Neural cell (in vitro differentiated cells): ENCODE measurements at regions not wholly inside any gene's neighbourhood (a gene's known extent, or its start where the extent isn't known, plus 50 kb on each side); places are given as distances from the start of the nearest gene placed in this dataset.

Source experiments
- H2AFZ ChIP-seq: fragments of 200-600, 300-800 bp; sonication (generic), shearing (Covaris generic); 2 replicates; pipeline ENCODE4 v1.6.0; 2014; ENCODE audit warnings: low read depth, mild to moderate bottlenecking, antibody characterized with exemption, low read length, moderate library complexity
- H3F3A ChIP-seq: fragments of 200-600 bp; shearing (Covaris generic); 2 replicates; pipeline ENCODE4 v1.6.1; 2016; ENCODE audit warnings: mild to moderate bottlenecking, moderate library complexity, mixed read lengths, antibody characterized with exemption, low read length; ENCODE audit not compliant: insufficient read depth, poor library complexity, severe bottlenecking
- H3K27ac ChIP-seq: fragments of 200-600, 300-800 bp; sonication (generic), shearing (Covaris generic); 2 replicates; pipeline ENCODE4 v1.5.1; 2014; ENCODE audit warnings: mild to moderate bottlenecking, low read length, moderate library complexity
- H3K27me3 ChIP-seq: fragments of 300-800, 200-600 bp; sonication (generic), shearing (Covaris generic); 2 replicates; pipeline ENCODE4 v1.6.0; 2014; ENCODE audit warnings: mild to moderate bottlenecking, low read depth, low read length, moderate library complexity; ENCODE audit not compliant: insufficient read depth
- H3K36me3 ChIP-seq: fragments of 300-800, 200-600 bp; sonication (generic), shearing (Covaris generic); 2 replicates; pipeline ENCODE4 v1.5.1; 2014; ENCODE audit warnings: mild to moderate bottlenecking, antibody characterized with exemption, low read length, moderate library complexity; ENCODE audit not compliant: insufficient read depth
- H3K4me2 ChIP-seq: fragments of 300-800, 200-600 bp; sonication (generic), shearing (Covaris generic); 2 replicates; pipeline ENCODE4 v1.6.0; 2014; ENCODE audit warnings: mild to moderate bottlenecking, low read length
- H3K4me3 ChIP-seq: fragments of 300-800, 200-600 bp; sonication (generic), shearing (Covaris generic); 2 replicates; pipeline ENCODE4 v1.5.1; 2014; ENCODE audit warnings: mild to moderate bottlenecking, low read length, moderate library complexity
- H3K79me2 ChIP-seq: fragments of 200-600 bp; shearing (Covaris generic); replicated peaks from 2 replicates; pipeline ENCODE4 v1.6.0; 2014; ENCODE audit warnings: mild to moderate bottlenecking, low read length, moderate library complexity; ENCODE audit not compliant: insufficient read depth
- H3K9ac ChIP-seq: fragments of 300-800, 200-600 bp; sonication (generic), shearing (Covaris generic); 2 replicates; pipeline ENCODE4 v1.6.1; 2016; ENCODE audit warnings: mild to moderate bottlenecking, low read length, mixed read lengths
- H3K9me2 ChIP-seq: fragments of 200-600 bp; shearing (Covaris generic); 2 replicates; pipeline ENCODE4 v1.6.1; 2016; ENCODE audit warnings: mild to moderate bottlenecking, low read length, mixed read lengths; ENCODE audit not compliant: insufficient read depth
- H3K9me3 ChIP-seq: fragments of 200-600, 300-800 bp; sonication (generic), shearing (Covaris generic); 2 replicates; pipeline ENCODE4 v1.6.1; 2016; ENCODE audit warnings: mild to moderate bottlenecking, mixed run types, low read length, moderate library complexity, mixed read lengths
- H4K20me1 ChIP-seq: fragments of 200-600 bp; shearing (Covaris generic); 2 replicates; pipeline ENCODE4 v1.6.1; 2016; ENCODE audit warnings: mild to moderate bottlenecking, mixed run types; ENCODE audit not compliant: insufficient read depth
- EP300 ChIP-seq: fragments of 450-650 bp; conservative IDR thresholded peaks from 2 replicates; pipeline ENCODE4 v1.6.1; 2014; ENCODE audit warnings: antibody characterized with exemption, mild to moderate bottlenecking, moderate library complexity; ENCODE audit not compliant: poor library complexity, severe bottlenecking
- EZH2 ChIP-seq: fragments of 200-600, 300-800 bp; shearing (Covaris generic), sonication (generic); IDR thresholded peaks from 2 replicates; pipeline ENCODE4 v1.6.1; 2014; ENCODE audit warnings: antibody characterized with exemption, low read length, borderline replicate concordance, mild to moderate bottlenecking; ENCODE audit not compliant: insufficient read depth, poor library complexity, severe bottlenecking
- MXI1 ChIP-seq: fragments of 450-650 bp; conservative IDR thresholded peaks from 2 replicates; pipeline ENCODE4 v1.6.1; 2014; ENCODE audit warnings: antibody characterized with exemption, mild to moderate bottlenecking; ENCODE audit not compliant: poor library complexity, severe bottlenecking
- POLR2AphosphoS5 ChIP-seq: IDR thresholded peaks from 2 replicates; pipeline ENCODE4 v1.6.1; 2012
- RAD21 ChIP-seq: fragments of 450-650 bp; conservative IDR thresholded peaks from 2 replicates; pipeline ENCODE4 v1.6.1; 2014; ENCODE audit warnings: antibody characterized with exemption, mild to moderate bottlenecking, moderate library complexity
- SMC3 ChIP-seq: fragments of 450-650 bp; conservative IDR thresholded peaks from 2 replicates; pipeline ENCODE4 v1.6.1; 2014; ENCODE audit warnings: antibody characterized with exemption, mild to moderate bottlenecking, moderate library complexity; ENCODE audit not compliant: poor library complexity
- TAF1 ChIP-seq: IDR thresholded peaks from 2 replicates; pipeline ENCODE4 v1.6.1; 2012; ENCODE audit warnings: low read depth
- TF ChIP-seq, protein P1 (sequence below): IDR thresholded peaks from 2 replicates; pipeline ENCODE4 v1.6.1; 2012; ENCODE audit warnings: borderline replicate concordance
- TF ChIP-seq, protein P2 (sequence below): fragments of 450-650 bp; IDR thresholded peaks from 2 replicates; pipeline ENCODE4 v1.5.1; 2014; ENCODE audit warnings: antibody characterized with exemption, mild to moderate bottlenecking, moderate library complexity; ENCODE audit not compliant: poor library complexity, severe bottlenecking

DNA sequence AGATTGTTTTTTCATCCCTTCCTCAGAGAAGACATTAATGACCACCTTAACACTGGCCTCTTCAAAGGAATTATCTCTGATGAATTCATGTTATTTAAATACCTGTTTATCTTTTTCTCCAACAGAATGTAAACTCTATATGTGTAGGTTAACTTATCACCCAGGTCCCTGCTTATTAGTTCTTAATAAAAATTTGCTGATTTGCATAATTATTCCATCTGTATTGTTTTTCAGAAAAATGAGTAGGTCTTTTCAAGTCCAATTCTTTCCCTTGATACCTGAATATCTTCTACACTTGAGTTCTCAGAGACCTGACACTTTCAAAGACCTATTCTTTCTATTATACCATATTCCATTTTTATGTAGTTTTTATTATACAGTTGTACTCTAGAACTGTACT, 886.7 kb upstream of the TMPRSS15 start:
- TF ChIP-seq RAD21 (no peak), MXI1 (no peak), POLR2AphosphoS5 (no peak), TAF1 (no peak), SMC3 (no peak), EP300 (no peak), EZH2 (no peak)
- TF ChIP-seq, protein P1, sequence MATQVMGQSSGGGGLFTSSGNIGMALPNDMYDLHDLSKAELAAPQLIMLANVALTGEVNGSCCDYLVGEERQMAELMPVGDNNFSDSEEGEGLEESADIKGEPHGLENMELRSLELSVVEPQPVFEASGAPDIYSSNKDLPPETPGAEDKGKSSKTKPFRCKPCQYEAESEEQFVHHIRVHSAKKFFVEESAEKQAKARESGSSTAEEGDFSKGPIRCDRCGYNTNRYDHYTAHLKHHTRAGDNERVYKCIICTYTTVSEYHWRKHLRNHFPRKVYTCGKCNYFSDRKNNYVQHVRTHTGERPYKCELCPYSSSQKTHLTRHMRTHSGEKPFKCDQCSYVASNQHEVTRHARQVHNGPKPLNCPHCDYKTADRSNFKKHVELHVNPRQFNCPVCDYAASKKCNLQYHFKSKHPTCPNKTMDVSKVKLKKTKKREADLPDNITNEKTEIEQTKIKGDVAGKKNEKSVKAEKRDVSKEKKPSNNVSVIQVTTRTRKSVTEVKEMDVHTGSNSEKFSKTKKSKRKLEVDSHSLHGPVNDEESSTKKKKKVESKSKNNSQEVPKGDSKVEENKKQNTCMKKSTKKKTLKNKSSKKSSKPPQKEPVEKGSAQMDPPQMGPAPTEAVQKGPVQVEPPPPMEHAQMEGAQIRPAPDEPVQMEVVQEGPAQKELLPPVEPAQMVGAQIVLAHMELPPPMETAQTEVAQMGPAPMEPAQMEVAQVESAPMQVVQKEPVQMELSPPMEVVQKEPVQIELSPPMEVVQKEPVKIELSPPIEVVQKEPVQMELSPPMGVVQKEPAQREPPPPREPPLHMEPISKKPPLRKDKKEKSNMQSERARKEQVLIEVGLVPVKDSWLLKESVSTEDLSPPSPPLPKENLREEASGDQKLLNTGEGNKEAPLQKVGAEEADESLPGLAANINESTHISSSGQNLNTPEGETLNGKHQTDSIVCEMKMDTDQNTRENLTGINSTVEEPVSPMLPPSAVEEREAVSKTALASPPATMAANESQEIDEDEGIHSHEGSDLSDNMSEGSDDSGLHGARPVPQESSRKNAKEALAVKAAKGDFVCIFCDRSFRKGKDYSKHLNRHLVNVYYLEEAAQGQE, result no peak
- TF ChIP-seq, protein P2, sequence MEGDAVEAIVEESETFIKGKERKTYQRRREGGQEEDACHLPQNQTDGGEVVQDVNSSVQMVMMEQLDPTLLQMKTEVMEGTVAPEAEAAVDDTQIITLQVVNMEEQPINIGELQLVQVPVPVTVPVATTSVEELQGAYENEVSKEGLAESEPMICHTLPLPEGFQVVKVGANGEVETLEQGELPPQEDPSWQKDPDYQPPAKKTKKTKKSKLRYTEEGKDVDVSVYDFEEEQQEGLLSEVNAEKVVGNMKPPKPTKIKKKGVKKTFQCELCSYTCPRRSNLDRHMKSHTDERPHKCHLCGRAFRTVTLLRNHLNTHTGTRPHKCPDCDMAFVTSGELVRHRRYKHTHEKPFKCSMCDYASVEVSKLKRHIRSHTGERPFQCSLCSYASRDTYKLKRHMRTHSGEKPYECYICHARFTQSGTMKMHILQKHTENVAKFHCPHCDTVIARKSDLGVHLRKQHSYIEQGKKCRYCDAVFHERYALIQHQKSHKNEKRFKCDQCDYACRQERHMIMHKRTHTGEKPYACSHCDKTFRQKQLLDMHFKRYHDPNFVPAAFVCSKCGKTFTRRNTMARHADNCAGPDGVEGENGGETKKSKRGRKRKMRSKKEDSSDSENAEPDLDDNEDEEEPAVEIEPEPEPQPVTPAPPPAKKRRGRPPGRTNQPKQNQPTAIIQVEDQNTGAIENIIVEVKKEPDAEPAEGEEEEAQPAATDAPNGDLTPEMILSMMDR, result no peak

DNA sequence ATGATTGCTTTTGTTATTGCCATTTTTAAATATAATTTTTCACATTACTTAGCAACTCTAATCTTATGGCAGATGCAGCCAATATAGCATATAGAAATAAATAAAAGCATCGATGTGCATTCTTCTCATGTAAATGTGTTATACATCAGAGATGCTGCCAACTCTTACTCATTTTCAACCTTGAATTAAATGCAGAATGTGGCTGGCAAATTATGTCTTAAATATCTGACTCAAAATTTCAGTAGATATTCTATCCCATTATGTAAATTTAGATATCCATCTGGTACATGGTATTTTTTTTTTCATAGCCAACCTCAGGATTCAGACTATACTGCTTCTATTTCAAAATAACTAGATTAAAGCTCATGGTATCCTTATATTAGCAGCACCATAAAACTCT, 916.7 kb upstream of the TMPRSS15 start:
- H2AFZ ChIP-seq, result no peak overlapping the region
- no peak overlapping the region for H3K4me2 ChIP-seq
- H3K9ac ChIP-seq, result no peak overlapping the region
- no peaks in the 10 kb centered on the region for H3K36me3 ChIP-seq
- no peaks in the 10 kb centered on the region for H4K20me1 ChIP-seq
- no peaks in the 10 kb centered on the region for H3F3A ChIP-seq
- H3K27me3 ChIP-seq, result no peaks in the 10 kb centered on the region
- H3K9me3 ChIP-seq, result peaks cover 7% of the 10 kb centered on the region
- H3K27ac ChIP-seq, result no peak overlapping the region
- TF ChIP-seq EZH2 (no peak), SMC3 (no peak), MXI1 (no peak), RAD21 (no peak), TAF1 (no peak), EP300 (no peak)
- TF ChIP-seq, protein P2, result no peak
- TF ChIP-seq, protein P1, result no peak
- H3K4me3 ChIP-seq, result no peak overlapping the region
- no peaks in the 10 kb centered on the region for H3K79me2 ChIP-seq
- no peaks in the 10 kb centered on the region for H3K9me2 ChIP-seq

More for the DNA sequence above, 886.7 kb upstream of the TMPRSS15 start:
- Histone ChIP-seq H3K4me2 (no peak overlapping the region), H3K36me3 (no peaks in the 10 kb centered on the region), H3K9ac (no peak overlapping the region), H3K27me3 (no peaks in the 10 kb centered on the region), H4K20me1 (no peaks in the 10 kb centered on the region), H3F3A (no peaks in the 10 kb centered on the region), H3K9me2 (no peaks in the 10 kb centered on the region), H3K9me3 (no peaks in the 10 kb centered on the region), H2AFZ (no peak overlapping the region), H3K27ac (no peak overlapping the region), H3K4me3 (no peak overlapping the region), H3K79me2 (no peaks in the 10 kb centered on the region)
